Nephron (organoid): ENCODE measurements at regions not wholly inside any gene's neighbourhood (a gene's known extent, or its start where the extent isn't known, plus 50 kb on each side); places are given as distances from the start of the nearest gene placed in this dataset.

Source experiments
- H3K27ac Mint-ChIP-seq, 3 experiments: 2 replicates each; pipeline ENCODE4 v1.8.0; 2020; ENCODE audit warnings: mixed read lengths in 3 of 3, mild to moderate bottlenecking in 2 of 3, moderate library complexity in 1 of 3
- H3K27me3 Mint-ChIP-seq: 2 replicates; pipeline ENCODE4 v1.8.0; 2021; ENCODE audit warnings: low read depth, mild to moderate bottlenecking, moderate library complexity, mixed read lengths
- H3K36me3 Mint-ChIP-seq: 2 replicates; pipeline ENCODE4 v1.8.0; 2020; ENCODE audit warnings: low read depth, mixed read lengths
- H3K4me1 Mint-ChIP-seq: 2 replicates; pipeline ENCODE4 v1.8.0; 2020; ENCODE audit warnings: mixed read lengths
- H3K4me3 Mint-ChIP-seq, 3 experiments: 2 replicates each; pipeline ENCODE4 v1.8.0; 2020; ENCODE audit warnings: mild to moderate bottlenecking in 3 of 3, mixed read lengths in 3 of 3, moderate library complexity in 2 of 3
- H3K9me3 Mint-ChIP-seq: 2 replicates; pipeline ENCODE4 v1.8.0; 2020; ENCODE audit warnings: mixed read lengths
- CTCF ChIP-seq, 3 experiments: fragments of 200-600 bp; sonication (generic); IDR thresholded peaks; one replicate each; pipeline ENCODE4 v1.5.0; 2021; ENCODE audit warnings: antibody characterized with exemption in 3 of 3; ENCODE audit not compliant: unreplicated experiment in 3 of 3

- TF ChIP-seq CTCF (IDR thresholded peaks at IDR 0.05; ENCODE audit: unreplicated experiment in 3 of 3): no peak
- H3K27me3 Mint-ChIP-seq: peaks cover 5% of the 10 kb centered on the region
- peak overlapping the region; percentile 8 to 50 (median 15) for H3K27ac Mint-ChIP-seq
- peaks cover 23% of the 10 kb centered on the region for H3K4me1 Mint-ChIP-seq
- no peaks in the 10 kb centered on the region for H3K36me3 Mint-ChIP-seq
- no peaks in the 10 kb centered on the region for H3K9me3 Mint-ChIP-seq
- H3K4me3 Mint-ChIP-seq: no peak overlapping the region
These were observed 157.8 kb upstream of the TRPC6 start for GRCh38 chr11:101741479-101742175.

GRCh38 chr11:101741061-101741460 is 157.3 kb upstream of the TRPC6 start:
- H3K9me3 Mint-ChIP-seq: no peaks in the 10 kb centered on the region
- TF ChIP-seq CTCF (IDR thresholded peaks at IDR 0.05; ENCODE audit: unreplicated experiment in 3 of 3): no peak
- H3K4me3 Mint-ChIP-seq: no peak overlapping the region
- peaks cover 5% of the 10 kb centered on the region for H3K27me3 Mint-ChIP-seq
- H3K27ac Mint-ChIP-seq: no peak overlapping the region
- peaks cover 23% of the 10 kb centered on the region for H3K4me1 Mint-ChIP-seq
- no peaks in the 10 kb centered on the region for H3K36me3 Mint-ChIP-seq

GRCh38 chr11:101738452-101738851 is 154.6 kb upstream of the TRPC6 start:
- Mint-ChIP-seq H3K27me3 (peaks cover 5% of the 10 kb centered on the region), H3K36me3 (no peaks in the 10 kb centered on the region), H3K4me1 (peaks cover 23% of the 10 kb centered on the region)

GRCh38 chr11:101729406-101730078 is 145.7 kb upstream of the TRPC6 start:
- TF ChIP-seq CTCF (IDR thresholded peaks at IDR 0.05; ENCODE audit: unreplicated experiment in 3 of 3): no peak
- H3K9me3 Mint-ChIP-seq: no peaks in the 10 kb centered on the region
- no peak overlapping the region for H3K4me3 Mint-ChIP-seq
- peaks cover 10% of the 10 kb centered on the region for H3K4me1 Mint-ChIP-seq
- no peaks in the 10 kb centered on the region for H3K27me3 Mint-ChIP-seq
- no peak overlapping the region for H3K27ac Mint-ChIP-seq
- H3K36me3 Mint-ChIP-seq: no peaks in the 10 kb centered on the region

More at GRCh38 chr11:101738452-101738851, 154.6 kb upstream of the TRPC6 start:
- H3K4me3 Mint-ChIP-seq: no peak overlapping the region
- no peaks in the 10 kb centered on the region for H3K9me3 Mint-ChIP-seq
- TF ChIP-seq CTCF (IDR thresholded peaks at IDR 0.05; ENCODE audit: unreplicated experiment in 3 of 3): no peak
- H3K27ac Mint-ChIP-seq: peak overlapping the region; percentile 34 to 51 (median 44)

- peaks cover 10% of the 10 kb centered on the region for H3K4me1 Mint-ChIP-seq
- H3K27me3 Mint-ChIP-seq: no peaks in the 10 kb centered on the region
- H3K27ac Mint-ChIP-seq: peak overlapping the region; percentile 57 to 82 (median 78)
- no peaks in the 10 kb centered on the region for H3K9me3 Mint-ChIP-seq
- TF ChIP-seq CTCF (IDR thresholded peaks at IDR 0.05; ENCODE audit: unreplicated experiment in 3 of 3): no peak
- no peak overlapping the region for H3K4me3 Mint-ChIP-seq
- H3K36me3 Mint-ChIP-seq: no peaks in the 10 kb centered on the region
These were observed 143.6 kb upstream of the TRPC6 start for GRCh38 chr11:101727451-101727850.
